ENCODE measurements at regions not wholly inside any gene's neighbourhood (a gene's known extent, or its start where the extent isn't known, plus 50 kb on each side); places are given as distances from the start of the nearest gene placed in this dataset.
"Not testable (repeated sequence)": the region's sequence is repeated elsewhere in the genome, so short reads cannot be mapped to it uniquely, and the experiment has no call there.

GRCh38 chr2:113336040-113336439, 57.3 kb upstream of the PAX8 start:
- TF ChIP-seq CTCF, POLR2A (IDR thresholded peaks at IDR 0.05): not testable (repeated sequence)
